ENCODE measurements at regions not wholly inside any gene's neighbourhood (a gene's known extent, or its start where the extent isn't known, plus 50 kb on each side); places are given as distances from the start of the nearest gene placed in this dataset.

- Mint-ChIP-seq H3K27ac (ENCODE audit: unreplicated experiment) (no peak overlapping the region), H3K4me1 (ENCODE audit: low read depth, unreplicated experiment) (no peaks in the 10 kb centered on the region), H3K9me3 (ENCODE audit: unreplicated experiment) (no peaks in the 10 kb centered on the region), H3K36me3 (ENCODE audit: insufficient read depth, unreplicated experiment) (no peaks in the 10 kb centered on the region), H3K27me3 (ENCODE audit: insufficient read depth, unreplicated experiment) (no peaks in the 10 kb centered on the region), H3K4me3 (ENCODE audit: unreplicated experiment) (no peak overlapping the region)
- Histone ChIP-seq H3K36me3 (ENCODE audit: control insufficient read depth, insufficient read depth, low read length) (no peaks in the 10 kb centered on the region), H3K9me3 (no peaks in the 10 kb centered on the region), H3K4me1 (no peaks in the 10 kb centered on the region; the same call in 1 of the 2 replicates), H3K27me3 (replicated peaks; ENCODE audit: control insufficient read depth, insufficient read depth, low read length) (no peaks in the 10 kb centered on the region), H3K4me3 (ENCODE audit: low read depth, low read length) (no peak overlapping the region)
- CTCF ChIA-PET = no interaction called here
- no peak for DNase-seq
- no peak for TF ChIP-seq CTCF (IDR thresholded peaks at IDR 0.05; ENCODE audit: insufficient read depth in 1 of 2, low read depth in 1 of 2, low read length in 1 of 2, severe bottlenecking in 1 of 2, unreplicated experiment in 1 of 2)
- BruUV-seq (replicated peaks) = no TSS peak
- intact Hi-C loops (cut with micrococcal nuclease; ENCODE audit: unreplicated experiment) = no loop called here
- POLR2A ChIA-PET = no interaction called here
Measured at GRCh38 chr14:43475757-43476156, 1031.3 kb downstream of the FSCB start.

- POLR2A ChIA-PET = no interaction called here
- H3K27me3 Mint-ChIP-seq (ENCODE audit: insufficient read depth, unreplicated experiment) = no peaks in the 10 kb centered on the region
- intact Hi-C loops (cut with micrococcal nuclease; ENCODE audit: unreplicated experiment) = no loop called here
Measured at GRCh38 chr14:43471595-43471994, 1035.5 kb downstream of the FSCB start.

GRCh38 chr14:43464968-43465367 is 1042.1 kb downstream of the FSCB start:
- TF ChIP-seq CTCF (IDR thresholded peaks at IDR 0.05; ENCODE audit: insufficient read depth in 1 of 2, low read depth in 1 of 2, low read length in 1 of 2, severe bottlenecking in 1 of 2, unreplicated experiment in 1 of 2) = no peak

More at GRCh38 chr14:43471595-43471994, 1035.5 kb downstream of the FSCB start:
- no peaks in the 10 kb centered on the region for H3K4me1 Mint-ChIP-seq (ENCODE audit: low read depth, unreplicated experiment)
- Histone ChIP-seq H3K4me3 (ENCODE audit: low read depth, low read length) (no peak overlapping the region), H3K4me1 (no peaks in the 10 kb centered on the region; the same call in 1 of the 2 replicates), H3K9me3 (no peaks in the 10 kb centered on the region), H3K27me3 (replicated peaks; ENCODE audit: control insufficient read depth, insufficient read depth, low read length) (no peaks in the 10 kb centered on the region), H3K36me3 (ENCODE audit: control insufficient read depth, insufficient read depth, low read length) (no peaks in the 10 kb centered on the region)
- TF ChIP-seq CTCF (IDR thresholded peaks at IDR 0.05; ENCODE audit: insufficient read depth in 1 of 2, low read depth in 1 of 2, low read length in 1 of 2, severe bottlenecking in 1 of 2, unreplicated experiment in 1 of 2) = no peak
- H3K9me3 Mint-ChIP-seq (ENCODE audit: unreplicated experiment) = no peaks in the 10 kb centered on the region
- no peak overlapping the region for H3K4me3 Mint-ChIP-seq (ENCODE audit: unreplicated experiment)
- H3K36me3 Mint-ChIP-seq (ENCODE audit: insufficient read depth, unreplicated experiment) = no peaks in the 10 kb centered on the region
- H3K27ac Mint-ChIP-seq (ENCODE audit: unreplicated experiment) = no peak overlapping the region
- no peak for DNase-seq
- no TSS peak for BruUV-seq (replicated peaks)
- CTCF ChIA-PET = no interaction called here

More at GRCh38 chr14:43464968-43465367, 1042.1 kb downstream of the FSCB start:
- H3K4me1 ChIP-seq = no peaks in the 10 kb centered on the region
- H3K4me3 ChIP-seq (ENCODE audit: low read depth, low read length) = no peak overlapping the region
- H3K4me1 Mint-ChIP-seq (ENCODE audit: low read depth, unreplicated experiment) = no peaks in the 10 kb centered on the region
- H3K9me3 Mint-ChIP-seq (ENCODE audit: unreplicated experiment) = no peaks in the 10 kb centered on the region
- H3K27me3 Mint-ChIP-seq (ENCODE audit: insufficient read depth, unreplicated experiment) = no peaks in the 10 kb centered on the region
- H3K9me3 ChIP-seq = no peaks in the 10 kb centered on the region
- no peaks in the 10 kb centered on the region for H3K36me3 ChIP-seq (ENCODE audit: control insufficient read depth, insufficient read depth, low read length)
- ChIA-PET POLR2A (no interaction called here), CTCF (no interaction called here)
- H3K36me3 Mint-ChIP-seq (ENCODE audit: insufficient read depth, unreplicated experiment) = no peaks in the 10 kb centered on the region
- no peak for DNase-seq
- no peak overlapping the region for H3K4me3 Mint-ChIP-seq (ENCODE audit: unreplicated experiment)
- no peak overlapping the region for H3K27ac Mint-ChIP-seq (ENCODE audit: unreplicated experiment)
- no TSS peak for BruUV-seq (replicated peaks)
- no peaks in the 10 kb centered on the region for H3K27me3 ChIP-seq (replicated peaks; ENCODE audit: control insufficient read depth, insufficient read depth, low read length)
- intact Hi-C loops (cut with micrococcal nuclease; ENCODE audit: unreplicated experiment) = no loop called here

Measured in Caco-2 (cell line).